ENCODE measurements at regions not wholly inside any gene's neighbourhood (a gene's known extent, or its start where the extent isn't known, plus 50 kb on each side); places are given as distances from the start of the nearest gene placed in this dataset.

- TF ChIP-seq CTCF (IDR thresholded peaks at IDR 0.05) (no peak), POLR2A (IDR thresholded peaks at IDR 0.05) (no peak)
Measured at GRCh38 chr20:56766528-56766927, 137.4 kb downstream of the TFAP2C start.

All from right lobe of liver (tissue), 4 donors.